Endothelial cell of umbilical vein (primary cell): ENCODE measurements at regions not wholly inside any gene's neighbourhood (a gene's known extent, or its start where the extent isn't known, plus 50 kb on each side); places are given as distances from the start of the nearest gene placed in this dataset.

ENCODE experiments used
- BruUV-seq: library from RNA; stranded (reverse); fragments of 400-500 nt; replicated peaks from 2 replicates; lab custom pipeline; 2021; lab: Mats Ljungman, UMichigan
- CTCF ChIA-PET: fragments of 300-600, 350-600 bp; sonication (Branson Sonifier 250); formaldehyde crosslinking; loops from one replicate; lab custom pipeline; 2021; ENCODE audit warnings: antibody characterized with exemption, inconsistent platforms; lab: Charles Lee
- POLR2A ChIA-PET: fragments of 300-600, 350-600 bp; sonication (Branson Sonifier 250); formaldehyde crosslinking; loops from one replicate; lab custom pipeline; 2021; ENCODE audit warnings: antibody characterized with exemption, inconsistent platforms; lab: Charles Lee
- DNase-seq: peaks from one replicate; pipeline ENCODE4 v3.0.0-alpha.2; 2011; ENCODE audit warnings: low read depth, low spot score
- FAIRE-seq: peaks from 2 replicates; lab custom pipeline; 2011; peaks lifted over from hg19 to GRCh38; lab: Jason Lieb, UNC
- H2AFZ ChIP-seq: 2 replicates; pipeline ENCODE4 v1.6.0; 2012; ENCODE audit warnings: low read depth, low read length, control low read depth, inconsistent platforms
- H3K27ac ChIP-seq: 2 replicates; pipeline ENCODE4 v1.5.1; 2011; ENCODE audit warnings: low read depth, mild to moderate bottlenecking, control low read depth, low read length, moderate library complexity; ENCODE audit not compliant: insufficient read depth
- H3K27me3 ChIP-seq, 2 experiments: 2 replicates each; pipeline versions ENCODE4 v1.6.0 to v1.6.1; 2011; ENCODE audit warnings: low read length in 2 of 2, mixed read lengths in 1 of 2; ENCODE audit not compliant: control insufficient read depth in 2 of 2, insufficient read depth in 2 of 2
- H3K36me3 ChIP-seq, 2 experiments: 2 replicates in 1 of 2; 3 replicates in 1 of 2; pipeline ENCODE4 v1.5.1; 2011; ENCODE audit warnings: low read length in 2 of 2, mild to moderate bottlenecking in 1 of 2, moderate library complexity in 1 of 2; ENCODE audit not compliant: control insufficient read depth in 2 of 2, insufficient read depth in 2 of 2; ENCODE audit errors: extremely low read depth in 1 of 2
- H3K4me1 ChIP-seq: 3 replicates; pipeline ENCODE4 v1.5.1; 2011; ENCODE audit warnings: mild to moderate bottlenecking, low read length; ENCODE audit not compliant: control insufficient read depth, insufficient read depth; ENCODE audit errors: extremely low read depth
- H3K4me2 ChIP-seq: 2 replicates; pipeline ENCODE4 v1.6.1; 2011; ENCODE audit warnings: low read length, control low read depth, mixed read lengths; ENCODE audit not compliant: insufficient read depth
- H3K4me3 ChIP-seq, 3 experiments: fragments of 200-600 bp in 1 of 3; sonication (generic), shearing (Covaris generic) in 1 of 3; replicated peaks in 1 of 3; 2 replicates each; pipeline ENCODE4 v1.5.1; 2011 to 2016; ENCODE audit warnings: control low read depth in 3 of 3, low read length in 3 of 3, mild to moderate bottlenecking in 2 of 3, inconsistent platforms in 1 of 3, low read depth in 1 of 3, moderate library complexity in 1 of 3; ENCODE audit not compliant: insufficient read depth in 1 of 3
- H3K79me2 ChIP-seq: 2 replicates; pipeline ENCODE4 v1.6.0; 2012; ENCODE audit warnings: low read length, inconsistent platforms; ENCODE audit not compliant: control insufficient read depth, insufficient read depth
- H3K9ac ChIP-seq: replicated peaks from 2 replicates; pipeline ENCODE3; 2011; ENCODE audit warnings: low read length, control low read depth; ENCODE audit not compliant: insufficient read depth; ENCODE audit errors: extremely low read depth
- H3K9me1 ChIP-seq: replicated peaks from 3 replicates; pipeline ENCODE4 v1.6.0; 2011; ENCODE audit warnings: mild to moderate bottlenecking, low read length; ENCODE audit not compliant: control insufficient read depth, insufficient read depth; ENCODE audit errors: extremely low read depth
- H3K9me3 ChIP-seq: replicated peaks from 2 replicates; pipeline ENCODE4 v1.5.1; 2012; ENCODE audit warnings: low read length, inconsistent platforms; ENCODE audit not compliant: control insufficient read depth, insufficient read depth
- H4K20me1 ChIP-seq: replicated peaks from 2 replicates; pipeline ENCODE3; 2011; ENCODE audit warnings: mild to moderate bottlenecking, low read length; ENCODE audit not compliant: control insufficient read depth, insufficient read depth; ENCODE audit errors: extremely low read depth
- CTCF ChIP-seq, 2 donors: IDR thresholded peaks; 1 replicate in 1 of 2; 2 replicates in 1 of 2; pipeline ENCODE4 v1.5.1; 2011; ENCODE audit warnings: low read length in 2 of 2, mild to moderate bottlenecking in 2 of 2, moderate library complexity in 2 of 2, control low read depth in 1 of 2, inconsistent platforms in 1 of 2, low read depth in 1 of 2; ENCODE audit not compliant: insufficient read depth in 1 of 2; ENCODE audit errors: extremely low read depth in 1 of 2
- EZH2 ChIP-seq: IDR thresholded peaks from 2 replicates; pipeline ENCODE4 v1.6.1; 2012; ENCODE audit warnings: borderline replicate concordance, low read depth, mild to moderate bottlenecking, moderate library complexity, low read length, inconsistent platforms; ENCODE audit not compliant: severe bottlenecking
- FOS ChIP-seq: IDR thresholded peaks from 2 replicates; pipeline ENCODE4 v1.6.1; 2011; ENCODE audit warnings: mild to moderate bottlenecking, low read length, moderate library complexity, borderline replicate concordance; ENCODE audit not compliant: insufficient read depth
- GATA2 ChIP-seq: IDR thresholded peaks from 2 replicates; pipeline ENCODE4 v1.7.0; 2011; ENCODE audit warnings: low read depth, mild to moderate bottlenecking, moderate library complexity, mixed read lengths, low read length; ENCODE audit not compliant: insufficient read length, insufficient read depth
- JUN ChIP-seq: IDR thresholded peaks from 2 replicates; pipeline ENCODE4 v1.6.1; 2011; ENCODE audit warnings: borderline replicate concordance, low read depth; ENCODE audit not compliant: insufficient read length, insufficient read depth
- POLR2A ChIP-seq: IDR thresholded peaks from 2 replicates; pipeline ENCODE4 v1.6.1; 2012; ENCODE audit warnings: low read depth, mild to moderate bottlenecking, control low read depth, low read length
- POLR2AphosphoS5 ChIP-seq: IDR thresholded peaks from 2 replicates; pipeline ENCODE4 v1.6.1; 2012; ENCODE audit warnings: low read depth, mild to moderate bottlenecking, control low read depth, low read length, moderate library complexity; ENCODE audit not compliant: insufficient read depth
- dilution Hi-C: fragments of 300-500 bp; cut with MboI; formaldehyde crosslinking; loops from one replicate; pipeline ENCODE4 v1.15.0; 2019; ENCODE audit warnings: low sequenced_read_pairs; ENCODE audit not compliant: extremely low pct_ligation_motif_present
- intact Hi-C: fragments of 100-400 bp; cut with micrococcal nuclease; formaldehyde crosslinking; loops from one replicate; pipeline ENCODE4 v1.10.0; 2022

GRCh38 chr4:34800953-34801352 lies 1443.4 kb downstream of the ARAP2 start:
- no peaks in the 10 kb centered on the region for H3K9me1 ChIP-seq
- no peak overlapping the region for H2AFZ ChIP-seq
- no peak overlapping the region for H3K9ac ChIP-seq
- H3K27me3 ChIP-seq: no peaks in the 10 kb centered on the region
- no peaks in the 10 kb centered on the region for H3K36me3 ChIP-seq
- H4K20me1 ChIP-seq: no peaks in the 10 kb centered on the region
- DNase-seq (no peak), FAIRE-seq (no peak)
- no peaks in the 10 kb centered on the region for H3K79me2 ChIP-seq
- no peaks in the 10 kb centered on the region for H3K9me3 ChIP-seq
- no peaks in the 10 kb centered on the region for H3K4me1 ChIP-seq
- ChIA-PET POLR2A (no interaction called here), CTCF (no interaction called here)
- no peak overlapping the region for H3K4me2 ChIP-seq
- intact Hi-C loops (no loop called here), dilution Hi-C loops (no loop called here)
- no peak overlapping the region for H3K4me3 ChIP-seq
- no TSS peak for BruUV-seq
- no peak overlapping the region for H3K27ac ChIP-seq
- TF ChIP-seq POLR2AphosphoS5 (no peak), EZH2 (no peak), FOS (no peak), GATA2 (no peak), JUN (no peak), POLR2A (no peak), CTCF (IDR thresholded peaks at IDR 0.05; ENCODE audit: extremely low read depth in 1 of 2, insufficient read depth in 1 of 2, low read depth in 1 of 2, low read length in 2 of 2) (no peak)
